Stimulated activated CD8-positive, alpha-beta memory T cell treated with anti-CD3 and anti-CD28 coated beads, Interleukin-15, amount 100 ng/mL, for 1 hour (primary cell): ENCODE measurements at regions not wholly inside any gene's neighbourhood (a gene's known extent, or its start where the extent isn't known, plus 50 kb on each side); places are given as distances from the start of the nearest gene placed in this dataset.

Source experiments
- DNase-seq: peaks from one replicate; pipeline ENCODE4 v3.0.0-alpha.2; 2020; ENCODE audit warnings: low read depth

DNA sequence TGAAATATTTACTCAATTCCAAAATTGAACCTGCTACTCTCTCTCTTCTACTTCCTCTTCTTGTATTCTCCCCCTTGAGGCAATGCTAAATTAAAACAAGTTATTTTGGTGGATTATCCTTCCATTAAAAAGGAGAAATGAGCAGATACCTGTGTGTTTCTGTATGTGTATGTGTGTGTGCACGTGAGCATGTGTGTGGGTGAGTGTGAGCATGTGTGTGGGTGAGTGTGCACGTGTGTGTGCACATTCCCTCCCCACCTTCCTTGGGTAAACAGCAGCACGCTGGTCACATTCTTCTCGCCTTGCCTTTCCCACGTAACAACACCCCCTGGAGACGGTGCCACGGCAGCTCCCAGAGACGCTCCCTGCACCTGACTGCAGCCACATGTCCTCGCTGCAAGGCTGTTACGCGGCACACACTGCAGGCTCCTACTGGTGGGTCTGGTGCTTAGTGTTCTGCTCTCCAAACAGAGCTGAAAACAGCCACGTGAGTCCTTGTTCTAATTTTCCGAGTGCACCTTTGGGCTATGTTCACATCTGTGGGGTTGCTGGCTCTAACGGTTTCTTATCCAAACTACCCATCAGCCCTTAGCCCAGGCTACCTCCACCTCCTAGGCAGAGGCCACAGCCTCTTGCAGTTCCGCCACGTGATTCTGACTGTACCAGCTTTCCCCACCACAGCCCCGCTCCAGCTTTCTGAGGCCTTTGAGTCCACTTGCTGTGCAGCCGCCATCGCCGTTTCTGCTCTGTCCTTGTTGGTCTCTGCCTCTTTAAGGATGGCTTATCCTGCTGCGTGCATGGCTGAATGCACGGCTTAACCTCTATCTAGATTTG is 123.4 kb downstream of the CTTN start:
- no peak for DNase-seq

GRCh38 chr11:70522309-70522592 is 123.9 kb downstream of the CTTN start:
- DNase-seq: no peak

GRCh38 chr11:70522593-70523311 is 124.4 kb downstream of the CTTN start:
- no peak for DNase-seq

GRCh38 chr11:70523384-70524095 is 125.2 kb downstream of the CTTN start:
- no peak for DNase-seq

GRCh38 chr11:70524096-70524922 is 126.0 kb downstream of the CTTN start:
- DNase-seq: no peak

- no peak for DNase-seq
Measured at GRCh38 chr11:70525006-70525405, 126.7 kb downstream of the CTTN start.

- DNase-seq: no peak
Measured at GRCh38 chr11:70525466-70525865, 127.1 kb downstream of the CTTN start.

DNA sequence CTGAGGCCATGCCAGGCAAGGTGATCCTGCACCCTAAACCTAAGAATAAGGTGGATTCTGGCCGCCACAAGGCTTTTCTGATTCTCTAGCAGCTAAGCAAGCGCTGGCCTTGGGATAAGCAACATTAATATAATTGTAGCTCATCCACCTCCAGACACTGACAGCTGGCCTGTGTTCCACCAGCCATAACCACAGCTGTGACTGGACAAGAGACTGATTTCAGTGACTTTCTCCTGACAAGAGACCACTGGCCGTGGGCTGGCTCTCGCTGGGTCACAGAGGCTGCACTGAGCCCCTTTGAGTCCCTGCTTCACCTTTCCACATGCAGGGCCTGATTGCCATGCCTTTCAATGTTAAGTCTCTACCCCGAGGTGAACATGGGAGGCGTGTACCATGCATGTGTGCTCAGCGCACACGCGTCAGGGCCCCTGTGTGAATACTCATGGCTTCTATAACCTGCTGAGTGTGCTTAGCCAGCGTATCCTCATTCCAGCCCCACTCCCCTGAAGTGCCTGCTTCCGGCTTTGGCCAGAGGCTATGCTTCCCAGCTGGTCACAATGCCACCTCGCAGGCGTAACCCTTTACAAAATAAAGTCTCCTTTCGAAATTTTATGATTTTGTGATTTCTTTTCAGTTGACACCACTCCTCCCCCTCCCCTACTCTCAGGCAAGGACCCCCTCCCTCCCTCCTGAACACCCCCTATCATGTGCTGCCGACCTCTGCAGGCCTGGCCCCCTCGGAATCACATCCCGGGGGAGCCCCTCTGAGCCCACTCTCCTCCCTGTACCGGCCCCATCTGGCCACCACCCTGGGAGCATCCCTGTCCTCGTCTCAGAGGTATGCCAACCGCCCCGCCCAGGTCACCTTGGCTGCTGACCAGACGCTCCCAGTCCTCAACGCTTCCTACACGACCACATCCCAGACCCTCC is 128.1 kb downstream of the CTTN start:
- no peak for DNase-seq

GRCh38 chr11:70527046-70527395 is 128.7 kb downstream of the CTTN start:
- DNase-seq: no peak

DNA sequence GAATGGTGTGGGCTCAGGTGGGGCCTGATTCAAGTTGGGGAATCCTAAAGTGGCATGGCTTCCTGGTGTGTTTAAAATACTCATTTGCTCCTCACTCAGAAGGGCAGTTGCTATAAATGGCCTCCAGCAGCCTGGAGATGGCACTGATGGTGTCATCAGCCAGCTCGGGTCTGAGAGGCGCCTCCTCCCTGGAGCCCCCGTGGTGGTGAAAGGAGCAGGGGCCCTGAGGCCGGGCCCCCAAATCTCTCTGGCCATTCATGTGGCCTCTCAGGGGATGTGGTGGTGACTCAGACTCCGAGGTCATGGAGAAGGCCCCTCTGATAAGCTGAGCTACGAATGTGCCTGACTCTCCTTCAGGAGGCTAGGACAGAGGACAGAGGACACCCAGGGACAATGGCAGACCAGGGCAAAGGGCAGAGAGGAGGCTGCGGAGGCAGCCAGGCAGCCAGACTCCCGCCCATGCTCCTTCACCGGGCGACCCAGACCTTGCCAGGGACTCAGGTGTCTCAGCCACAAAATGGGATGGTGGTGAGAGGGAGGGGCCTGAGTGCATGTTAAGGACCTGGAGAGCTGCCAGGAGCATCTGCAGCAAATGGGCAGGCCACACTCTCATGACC is 129.2 kb downstream of the CTTN start:
- DNase-seq: no peak

GRCh38 chr11:70528046-70528793 is 129.9 kb downstream of the CTTN start:
- DNase-seq: no peak

- DNase-seq: no peak
Measured at GRCh38 chr11:70528794-70529580, 130.7 kb downstream of the CTTN start.

- no peak for DNase-seq
Measured at GRCh38 chr11:70530010-70530409, 131.7 kb downstream of the CTTN start.

DNA sequence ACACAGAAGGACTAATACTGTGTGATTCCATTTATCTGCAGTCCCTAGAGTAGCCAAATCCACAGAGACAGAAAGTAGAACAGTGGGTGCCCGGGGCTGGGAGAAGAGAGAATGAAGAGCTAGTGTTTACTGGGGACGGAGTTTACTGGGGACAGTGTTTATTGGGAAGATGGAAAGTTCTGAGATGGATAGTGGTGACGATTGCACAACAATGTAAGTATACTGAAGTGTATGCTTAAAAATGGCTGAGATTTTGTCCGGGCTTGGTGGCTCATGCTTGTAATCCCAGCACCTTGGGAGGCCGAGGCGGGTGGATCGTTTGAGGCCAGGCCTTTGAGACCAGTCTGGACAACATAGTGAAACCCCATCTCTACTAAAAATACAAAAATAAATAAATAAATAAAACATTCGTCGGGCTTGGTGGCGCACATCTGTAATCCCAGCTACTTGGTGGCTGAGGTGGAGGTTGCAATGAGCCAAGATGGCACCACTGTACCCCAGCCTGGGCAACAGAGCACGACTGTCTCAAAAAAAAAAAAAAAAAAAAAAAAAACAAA is 132.4 kb downstream of the CTTN start:
- no peak for DNase-seq

- DNase-seq: no peak
Measured at GRCh38 chr11:70531281-70532065, 133.1 kb downstream of the CTTN start.

- no peak for DNase-seq
Measured at GRCh38 chr11:70532066-70532440, 133.7 kb downstream of the CTTN start.

DNA sequence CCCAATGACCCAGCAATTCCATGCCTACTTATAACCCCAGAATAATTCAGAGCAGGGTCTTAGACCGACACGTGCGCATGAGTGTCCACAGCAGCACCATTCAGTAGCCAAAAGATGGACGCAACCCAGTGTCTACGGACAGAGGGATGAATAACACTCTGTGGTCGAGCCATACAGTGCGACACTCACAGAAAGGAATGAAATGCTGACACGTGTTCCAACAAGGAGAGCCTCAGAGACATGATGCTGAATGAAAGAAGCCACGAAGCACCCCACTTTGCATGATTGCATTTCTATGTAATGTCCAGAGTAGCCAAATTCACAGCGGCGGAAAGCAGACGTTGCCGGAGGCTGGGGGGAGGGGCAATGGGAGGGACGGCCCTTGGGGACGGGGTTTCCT is 134.4 kb downstream of the CTTN start:
- DNase-seq: no peak
